GM10266 (cell line): ENCODE measurements at regions not wholly inside any gene's neighbourhood (a gene's known extent, or its start where the extent isn't known, plus 50 kb on each side); places are given as distances from the start of the nearest gene placed in this dataset.

Experiments used
- DNase-seq: peaks from one replicate; pipeline ENCODE4 v3.0.0; 2012; ENCODE audit errors: extremely low spot score
- TF ChIP-seq, protein P1 (sequence below): IDR thresholded peaks from 2 replicates; pipeline ENCODE4 v1.5.1; 2012; ENCODE audit warnings: mild to moderate bottlenecking, low read depth; ENCODE audit not compliant: control insufficient read depth, insufficient read depth; ENCODE audit errors: missing control alignments

DNA sequence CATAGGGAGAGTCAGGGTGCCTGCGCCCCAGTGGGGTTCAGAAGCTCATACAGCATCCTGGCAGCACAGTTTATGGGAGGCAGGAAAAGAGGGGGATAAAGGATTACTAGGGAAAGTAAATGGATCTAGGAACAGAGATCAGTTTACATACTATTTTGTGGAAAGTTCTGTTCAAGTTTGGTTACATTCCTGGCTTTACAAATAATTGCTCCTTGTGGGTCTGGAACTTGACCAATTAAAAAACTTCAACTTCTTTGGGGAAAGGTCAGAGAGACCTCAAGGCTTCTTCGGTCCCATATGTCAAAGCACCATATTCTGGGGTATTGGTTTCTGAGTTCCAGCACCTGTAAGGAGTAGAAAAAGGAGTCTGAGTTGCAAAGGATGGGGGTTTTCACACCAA is 64.1 kb downstream of the ZDHHC19 start:
- DNase-seq, result no peak
- TF ChIP-seq, protein P1, sequence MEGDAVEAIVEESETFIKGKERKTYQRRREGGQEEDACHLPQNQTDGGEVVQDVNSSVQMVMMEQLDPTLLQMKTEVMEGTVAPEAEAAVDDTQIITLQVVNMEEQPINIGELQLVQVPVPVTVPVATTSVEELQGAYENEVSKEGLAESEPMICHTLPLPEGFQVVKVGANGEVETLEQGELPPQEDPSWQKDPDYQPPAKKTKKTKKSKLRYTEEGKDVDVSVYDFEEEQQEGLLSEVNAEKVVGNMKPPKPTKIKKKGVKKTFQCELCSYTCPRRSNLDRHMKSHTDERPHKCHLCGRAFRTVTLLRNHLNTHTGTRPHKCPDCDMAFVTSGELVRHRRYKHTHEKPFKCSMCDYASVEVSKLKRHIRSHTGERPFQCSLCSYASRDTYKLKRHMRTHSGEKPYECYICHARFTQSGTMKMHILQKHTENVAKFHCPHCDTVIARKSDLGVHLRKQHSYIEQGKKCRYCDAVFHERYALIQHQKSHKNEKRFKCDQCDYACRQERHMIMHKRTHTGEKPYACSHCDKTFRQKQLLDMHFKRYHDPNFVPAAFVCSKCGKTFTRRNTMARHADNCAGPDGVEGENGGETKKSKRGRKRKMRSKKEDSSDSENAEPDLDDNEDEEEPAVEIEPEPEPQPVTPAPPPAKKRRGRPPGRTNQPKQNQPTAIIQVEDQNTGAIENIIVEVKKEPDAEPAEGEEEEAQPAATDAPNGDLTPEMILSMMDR, result no peak

DNA sequence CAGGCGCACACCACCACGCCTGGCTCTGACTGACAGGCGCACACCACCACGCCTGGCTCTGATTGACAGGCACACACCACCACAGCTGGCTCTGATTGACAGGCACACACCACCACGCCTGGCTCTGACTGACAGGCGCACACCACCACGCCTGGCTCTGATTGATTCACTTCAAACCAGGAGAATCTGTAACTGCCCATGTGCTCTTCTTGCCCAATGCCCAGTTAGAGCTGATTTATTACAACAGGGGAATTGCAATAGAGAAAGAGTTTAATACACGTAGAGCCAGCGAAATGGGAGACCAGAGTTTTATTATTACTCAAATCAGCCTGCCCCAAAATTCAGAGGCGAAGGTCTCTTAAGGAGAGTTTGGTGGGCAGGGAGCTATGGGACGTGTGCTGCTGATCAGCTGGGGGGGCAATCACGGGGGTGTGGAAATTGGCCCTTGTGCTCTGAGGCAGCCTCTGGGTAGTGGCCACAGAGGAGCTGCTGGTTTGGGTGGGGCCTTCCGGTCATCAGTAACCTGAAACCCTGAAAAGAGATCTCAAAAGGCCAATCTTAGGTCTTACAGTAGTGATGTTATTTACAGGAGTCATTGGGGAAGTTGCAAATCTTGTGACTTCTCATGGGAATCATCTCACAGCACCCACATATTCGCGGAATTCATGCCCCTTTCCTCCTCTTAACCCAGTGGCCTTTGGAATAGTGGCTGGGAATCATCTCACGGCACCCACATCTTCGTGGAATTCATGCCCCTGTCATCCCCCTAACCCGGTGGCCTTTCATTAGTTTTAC is 63.8 kb upstream of the TFRC start:
- no peak for DNase-seq
- TF ChIP-seq, protein P1, result no peak

DNA sequence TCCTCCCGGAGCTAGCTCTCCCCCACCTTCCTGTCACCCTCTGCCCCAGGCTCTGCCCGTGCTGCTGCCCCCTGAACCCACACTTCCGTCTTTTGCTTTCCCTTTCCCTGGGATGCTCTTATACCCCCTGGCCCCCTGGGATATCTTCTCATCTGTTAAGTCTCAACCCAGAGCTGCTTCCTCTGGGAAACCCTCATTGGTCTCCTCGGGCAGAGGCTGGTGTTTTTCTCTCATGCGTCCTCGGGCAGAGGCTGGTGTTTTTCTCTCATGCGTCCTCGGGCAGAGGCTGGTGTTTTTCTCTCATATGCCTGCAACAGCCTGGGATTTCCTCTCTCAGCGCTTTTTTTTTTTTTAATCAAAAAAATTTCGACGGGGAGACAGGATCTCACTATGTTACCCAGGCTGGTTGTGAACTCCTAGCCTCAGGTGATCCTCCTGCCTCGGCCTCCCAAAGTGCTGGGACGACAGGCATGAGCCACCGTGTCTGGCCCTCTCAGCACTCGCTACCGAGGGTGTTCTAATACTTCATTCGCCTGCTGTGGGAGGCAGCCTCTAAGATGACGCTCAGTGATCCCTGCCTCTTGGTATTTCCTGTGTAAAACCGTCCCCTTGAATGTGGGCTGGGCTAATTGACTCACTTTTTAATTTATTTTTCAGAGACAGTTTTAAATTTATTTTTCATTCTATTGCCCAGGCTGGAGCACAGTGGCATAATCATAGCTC is 62.7 kb upstream of the TFRC start:
- no peak for DNase-seq
- TF ChIP-seq, protein P1, result no peak

DNA sequence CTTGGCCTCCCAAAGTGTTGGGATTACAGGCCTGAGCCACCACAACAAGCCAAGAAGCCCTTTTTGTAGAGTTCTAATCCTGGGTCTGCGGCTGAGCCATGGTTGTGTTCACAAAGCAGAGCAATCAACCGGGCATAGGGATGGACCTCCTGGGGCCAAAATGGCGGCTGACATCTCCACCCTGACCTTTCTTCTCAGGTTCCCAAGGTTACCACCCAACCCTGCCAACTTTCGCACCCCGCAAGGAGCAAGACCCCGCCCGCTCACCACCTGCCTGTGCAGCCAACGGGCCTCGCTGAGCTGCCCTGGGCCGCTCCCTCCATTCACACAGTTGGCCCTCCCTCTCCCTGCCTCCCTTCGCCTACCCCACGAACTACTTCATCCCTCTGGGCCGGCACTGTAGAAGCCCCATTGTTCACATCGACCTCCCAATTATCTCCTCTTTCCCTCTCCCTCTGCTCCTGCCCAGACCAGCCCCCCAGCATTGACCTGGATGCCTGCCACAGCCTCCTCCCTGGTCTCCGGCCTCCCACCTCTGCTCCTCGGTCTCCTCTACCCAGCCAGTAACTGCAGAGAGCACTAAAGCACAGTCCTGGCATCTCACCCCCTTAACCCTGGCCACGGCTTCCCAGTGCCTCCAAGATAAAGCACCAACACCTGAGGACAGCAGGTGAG is 62.0 kb upstream of the TFRC start:
- TF ChIP-seq, protein P1, result no peak
- no peak for DNase-seq

DNA sequence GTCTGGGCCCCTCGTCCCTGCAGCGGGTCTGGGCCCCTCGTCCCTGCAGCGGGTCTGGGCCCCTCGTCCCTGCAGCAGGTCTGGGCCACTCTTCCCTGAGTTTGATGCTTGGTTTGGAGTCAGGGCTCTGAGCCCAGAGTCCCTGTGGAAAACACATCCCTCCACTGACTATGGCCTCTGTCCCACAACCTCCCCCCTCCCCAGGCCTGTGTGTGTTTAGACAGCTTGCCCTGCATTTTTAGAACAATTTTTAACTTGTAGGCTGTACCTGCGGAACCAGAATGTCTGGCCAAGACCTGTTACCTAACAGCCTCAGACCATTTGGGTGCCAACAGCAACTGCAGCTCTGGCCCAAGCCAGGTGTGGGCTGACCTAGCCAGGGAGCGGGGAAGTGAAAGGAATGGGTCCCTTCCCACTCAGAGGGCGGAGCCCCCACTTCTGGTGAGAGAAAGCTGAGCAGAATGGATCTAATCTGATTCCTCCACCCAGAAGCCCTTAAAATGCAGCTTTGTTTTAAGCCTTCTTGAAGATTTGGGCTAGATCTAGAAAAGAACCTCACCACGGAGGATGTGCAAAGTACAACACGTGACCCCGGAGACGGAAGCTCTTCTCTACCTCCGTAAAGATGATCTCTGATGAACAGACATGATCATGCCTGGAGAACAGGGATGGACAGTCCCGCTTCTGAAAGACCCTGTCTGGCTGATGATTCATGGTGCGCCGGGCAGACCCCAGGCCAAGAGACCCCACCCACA is 60.5 kb upstream of the TFRC start:
- TF ChIP-seq, protein P1, result no peak
- no peak for DNase-seq

DNA sequence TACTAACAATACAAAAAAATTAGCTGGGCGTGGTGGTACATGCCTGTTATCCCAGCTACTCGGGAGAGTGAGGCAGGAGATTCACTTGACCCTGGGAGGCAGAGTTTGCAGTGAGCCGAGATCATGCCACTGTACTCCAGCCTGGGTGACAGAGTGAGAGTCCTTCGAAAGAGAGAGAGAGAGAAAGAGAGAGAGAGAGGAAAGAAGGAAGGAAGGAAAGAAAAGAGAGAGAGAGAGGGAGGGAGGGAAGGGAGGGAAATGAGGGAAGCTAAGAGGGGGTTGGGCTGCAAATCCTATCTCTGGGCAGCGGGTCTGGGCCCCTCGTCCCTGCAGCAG is 59.9 kb upstream of the TFRC start:
- TF ChIP-seq, protein P1, result no peak
- no peak for DNase-seq
